Stimulated activated CD4-positive, alpha-beta T cell treated with anti-CD3 and anti-CD28 coated beads, Interleukin-4, amount 100 ng/mL, for 1 hour (primary cell): ENCODE measurements at regions not wholly inside any gene's neighbourhood (a gene's known extent, or its start where the extent isn't known, plus 50 kb on each side); places are given as distances from the start of the nearest gene placed in this dataset.

ENCODE experiments used
- DNase-seq: peaks from one replicate; pipeline ENCODE4 v3.0.0-alpha.2; 2020

GRCh38 chr5:167777746-167778145, 513.7 kb upstream of the WWC1 start:
- no peak for DNase-seq

- DNase-seq = no peak
These were observed 513.2 kb upstream of the WWC1 start for GRCh38 chr5:167778228-167778627.

GRCh38 chr5:167779644-167780043, 511.8 kb upstream of the WWC1 start:
- no peak for DNase-seq

GRCh38 chr5:167780177-167780576, 511.3 kb upstream of the WWC1 start:
- no peak for DNase-seq

DNA sequence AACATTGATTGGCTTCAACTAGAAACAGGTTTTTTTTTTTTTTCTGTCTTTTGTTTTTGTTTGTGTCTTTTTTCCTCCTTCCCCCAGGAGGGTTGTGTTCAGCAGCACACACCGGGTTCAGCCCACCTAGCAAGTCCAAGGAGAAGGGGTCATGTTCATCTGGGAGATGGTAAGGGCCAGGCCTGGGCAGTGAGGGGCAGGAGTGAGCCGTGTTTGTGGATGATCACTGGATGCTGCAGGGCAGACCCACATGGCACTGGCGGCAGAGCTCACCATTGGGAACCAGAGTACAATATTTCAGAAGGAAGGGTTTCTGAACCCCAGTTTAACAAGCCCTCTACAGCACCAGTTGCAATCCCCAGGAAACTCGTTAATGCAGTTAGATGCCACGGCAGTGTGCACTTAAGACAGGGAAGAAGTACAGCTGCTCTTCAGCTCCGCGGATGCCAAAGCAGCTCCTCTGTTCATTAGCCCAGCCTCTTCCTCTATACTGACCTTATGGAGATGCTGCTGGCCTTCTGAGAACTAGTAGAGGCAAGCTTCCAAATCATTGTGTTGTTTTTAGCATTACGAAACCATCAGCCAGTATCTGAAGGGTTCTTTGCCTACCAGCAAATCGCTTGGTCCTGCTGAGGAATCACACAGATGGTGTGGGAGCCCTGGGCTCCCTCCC, 508.2 kb upstream of the WWC1 start:
- DNase-seq = no peak

GRCh38 chr5:167785106-167785505, 506.3 kb upstream of the WWC1 start:
- no peak for DNase-seq

DNA sequence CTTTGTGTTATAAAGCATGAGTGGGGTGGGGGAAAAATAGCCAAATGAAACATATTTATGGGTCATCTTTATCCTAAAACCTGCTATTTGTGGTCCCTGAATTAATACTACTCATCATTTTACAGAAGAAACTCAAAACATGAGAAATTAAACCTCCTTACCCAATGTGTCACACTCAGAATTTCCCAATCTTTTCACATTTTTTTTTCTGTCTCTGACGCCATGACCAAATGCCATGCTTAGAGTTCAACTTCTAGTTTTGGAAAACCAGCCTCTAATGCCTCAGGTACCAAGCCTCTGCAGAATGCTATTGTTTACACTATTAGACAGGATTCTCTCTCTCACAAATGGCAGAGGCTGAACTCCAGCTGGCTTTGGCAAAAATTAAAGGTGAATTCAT, 505.5 kb upstream of the WWC1 start:
- no peak for DNase-seq

- no peak for DNase-seq
These were observed 504.4 kb upstream of the WWC1 start for GRCh38 chr5:167786871-167787578.

DNA sequence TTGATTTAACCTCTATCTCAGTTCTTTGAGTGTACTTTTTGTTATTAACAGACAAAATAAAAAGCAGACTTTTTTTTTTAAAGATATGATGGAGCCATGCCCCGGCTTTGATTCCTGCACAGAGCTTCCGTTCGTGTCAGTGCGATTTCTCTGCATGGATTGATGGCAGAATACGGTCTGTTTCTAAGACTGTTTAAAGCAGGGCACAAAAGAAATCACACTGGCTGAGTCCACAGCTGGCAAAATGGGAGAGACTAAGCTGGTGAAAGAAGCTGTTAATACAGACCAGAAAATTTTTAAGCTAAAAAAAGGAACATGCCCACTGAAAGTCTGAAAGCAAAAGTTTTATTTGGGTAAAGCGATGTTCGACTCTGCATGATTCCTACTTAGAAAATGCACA, 501.4 kb upstream of the WWC1 start:
- no peak for DNase-seq

DNA sequence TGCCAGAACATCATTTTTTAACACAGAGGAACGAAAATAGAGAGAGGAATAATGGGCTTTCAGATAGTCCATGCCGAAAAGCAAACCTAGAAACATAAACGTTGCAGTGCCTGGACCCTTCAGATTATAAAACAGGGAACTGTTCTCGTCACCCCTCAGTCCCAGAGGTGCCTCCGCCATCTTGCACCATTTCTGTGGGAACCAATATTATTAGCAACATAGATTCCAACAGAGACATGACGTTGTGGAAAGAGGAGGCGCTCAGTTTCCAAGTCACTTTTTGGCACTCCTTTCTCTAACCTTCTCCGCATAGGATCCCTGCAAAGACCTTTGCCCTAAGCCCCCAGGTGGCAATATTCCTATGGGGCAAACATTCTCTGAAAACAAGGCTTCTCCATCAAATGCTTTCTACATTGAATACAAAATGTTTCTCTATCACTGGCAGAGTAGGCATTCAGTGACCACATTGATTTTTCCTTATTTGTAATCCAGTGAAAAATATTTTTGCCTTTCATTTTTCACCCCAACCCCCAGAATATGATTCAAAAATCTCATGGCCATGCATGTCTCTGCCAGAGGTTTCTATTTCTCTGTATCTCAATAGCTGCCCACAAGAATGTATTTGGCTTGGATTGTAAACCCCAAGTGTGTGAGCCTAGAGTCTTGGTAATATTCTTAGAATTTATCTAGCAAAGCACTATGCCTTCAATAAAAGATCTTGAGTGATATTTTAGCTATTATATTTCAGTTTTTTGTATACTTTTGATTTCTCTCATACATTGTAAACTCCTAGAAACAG, 500.8 kb upstream of the WWC1 start:
- DNase-seq = no peak

DNA sequence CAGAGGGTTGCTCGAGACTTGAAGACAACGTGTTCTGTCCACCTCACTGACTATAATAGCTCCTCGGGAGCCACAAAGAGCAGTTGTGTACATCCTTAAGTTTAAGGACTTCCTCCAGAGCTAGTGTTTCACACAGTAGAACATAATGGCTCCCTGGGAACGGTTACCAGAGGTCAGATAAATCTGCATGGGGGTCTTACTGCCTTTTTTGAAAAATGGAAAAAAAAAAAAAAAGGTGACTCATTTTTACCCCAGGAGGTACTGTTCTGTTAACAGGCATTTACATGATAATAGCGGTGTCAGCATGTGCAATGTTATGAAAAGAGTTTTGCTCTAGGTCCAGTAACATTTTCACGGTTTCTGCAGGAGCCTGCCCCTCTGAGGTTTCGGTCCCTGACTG, 498.9 kb upstream of the WWC1 start:
- DNase-seq = no peak

- DNase-seq = no peak
These were observed 497.7 kb upstream of the WWC1 start for GRCh38 chr5:167793700-167794099.

DNA sequence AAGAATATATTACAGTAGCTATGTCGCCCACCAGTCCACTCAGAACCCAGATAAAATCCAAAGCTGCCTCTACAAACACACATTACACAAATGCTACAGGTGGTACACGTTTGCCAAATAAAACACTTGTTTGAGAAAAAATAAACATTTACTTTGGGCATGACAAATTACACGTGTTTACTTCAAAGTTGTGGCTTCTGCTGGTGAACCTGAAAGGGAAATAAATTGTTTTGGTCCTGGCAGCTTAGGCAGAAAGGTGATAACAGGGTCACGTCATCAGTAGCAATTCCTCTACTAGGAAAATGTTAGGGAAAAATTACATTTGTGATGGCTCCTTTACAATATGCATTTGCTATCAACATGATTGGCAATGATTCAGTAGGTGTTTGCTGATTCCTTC, 497.3 kb upstream of the WWC1 start:
- DNase-seq = no peak

- no peak for DNase-seq
These were observed 494.8 kb upstream of the WWC1 start for GRCh38 chr5:167796672-167797071.

DNA sequence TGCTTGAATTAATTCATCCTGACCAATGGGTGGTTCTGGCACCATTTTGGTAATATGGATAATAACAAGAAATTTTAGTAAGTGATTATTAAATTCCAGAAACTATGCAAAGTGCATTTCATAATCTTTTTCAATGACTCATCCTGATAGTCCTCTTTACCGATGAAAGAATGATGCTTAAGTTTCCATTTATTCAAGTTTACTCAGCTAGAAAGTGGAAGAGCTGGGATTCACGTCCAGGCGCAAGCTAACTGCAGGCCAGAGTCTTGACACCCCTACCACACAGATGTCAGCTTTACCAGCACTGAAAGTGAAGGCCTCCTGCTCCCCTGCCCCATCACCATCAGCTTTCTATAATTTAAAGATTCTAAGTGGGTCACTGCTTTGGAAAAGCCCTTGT, 493.5 kb upstream of the WWC1 start:
- DNase-seq = no peak

- DNase-seq = no peak
These were observed 493.0 kb upstream of the WWC1 start for GRCh38 chr5:167798448-167798847.

DNA sequence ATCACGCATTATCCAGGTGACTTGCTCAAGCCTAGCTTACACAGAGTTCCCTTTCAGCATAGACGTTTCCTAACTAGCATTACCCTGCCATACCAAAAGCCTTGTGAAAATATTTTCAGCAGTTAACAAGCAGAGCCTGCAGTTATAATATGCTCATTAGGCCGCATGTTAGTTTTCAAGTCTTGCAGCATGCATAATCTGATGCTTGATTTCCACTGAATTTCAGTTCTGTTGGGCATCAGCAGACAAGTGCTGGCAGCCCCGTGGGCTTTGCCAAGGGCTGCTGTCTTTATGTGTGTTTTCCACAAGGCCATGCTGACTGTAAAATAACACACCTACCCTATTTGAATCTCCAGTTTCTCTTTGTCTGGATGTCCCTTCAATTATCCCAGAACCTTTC, 491.0 kb upstream of the WWC1 start:
- DNase-seq = no peak

GRCh38 chr5:167801999-167802398, 489.4 kb upstream of the WWC1 start:
- no peak for DNase-seq

GRCh38 chr5:167802755-167803431, 488.6 kb upstream of the WWC1 start:
- no peak for DNase-seq

DNA sequence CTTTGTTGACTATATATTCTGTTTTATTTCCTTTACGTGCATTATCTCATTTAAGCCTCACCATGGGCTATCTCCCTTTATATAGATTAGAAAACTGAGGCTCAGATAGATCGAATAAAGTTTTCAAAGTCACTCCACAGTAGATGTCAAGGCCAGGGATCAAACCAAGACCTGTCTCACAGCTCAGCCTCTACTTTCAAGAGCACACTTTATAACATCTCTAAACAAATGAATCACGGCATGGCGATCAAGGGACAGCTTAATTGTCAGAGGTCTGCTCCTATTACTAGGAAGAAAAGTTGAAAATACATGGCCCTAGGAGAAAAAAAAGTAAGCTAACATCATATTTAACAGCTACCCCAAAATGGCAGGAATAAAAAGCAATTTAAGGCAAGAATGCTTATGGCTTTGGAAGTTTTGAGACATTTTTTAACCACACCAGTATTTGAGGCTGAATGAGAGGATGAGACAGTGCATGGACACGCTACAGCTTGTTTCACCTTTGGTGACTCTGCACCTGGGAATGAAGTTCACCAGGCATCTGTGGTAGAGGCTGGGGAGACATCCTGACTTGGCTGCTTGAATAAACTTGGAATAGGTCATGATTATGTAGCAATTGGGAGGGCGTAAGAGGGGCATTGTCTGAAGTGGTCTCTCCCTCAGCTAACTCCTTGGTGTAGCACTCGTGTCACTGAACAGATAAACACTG, 486.8 kb upstream of the WWC1 start:
- no peak for DNase-seq

DNA sequence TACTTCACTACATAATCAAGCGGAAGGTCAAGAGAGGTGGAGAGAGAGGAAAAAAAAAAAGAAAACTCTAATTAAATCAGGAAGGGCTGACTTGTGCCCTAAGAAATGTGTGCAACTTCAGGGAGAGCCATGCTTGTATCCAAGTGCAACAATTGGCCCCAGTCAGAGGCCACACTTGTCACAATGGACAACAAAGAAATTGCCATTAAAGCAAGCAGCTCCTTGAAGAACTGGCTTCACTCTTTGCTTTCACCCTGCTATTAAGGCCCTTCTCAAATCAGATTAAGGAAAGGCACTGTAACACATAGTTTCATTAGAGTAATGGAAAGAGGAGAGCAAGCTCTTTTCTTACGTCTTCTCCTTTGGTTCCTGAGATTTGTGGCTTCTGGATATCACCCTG, 480.9 kb upstream of the WWC1 start:
- no peak for DNase-seq

DNA sequence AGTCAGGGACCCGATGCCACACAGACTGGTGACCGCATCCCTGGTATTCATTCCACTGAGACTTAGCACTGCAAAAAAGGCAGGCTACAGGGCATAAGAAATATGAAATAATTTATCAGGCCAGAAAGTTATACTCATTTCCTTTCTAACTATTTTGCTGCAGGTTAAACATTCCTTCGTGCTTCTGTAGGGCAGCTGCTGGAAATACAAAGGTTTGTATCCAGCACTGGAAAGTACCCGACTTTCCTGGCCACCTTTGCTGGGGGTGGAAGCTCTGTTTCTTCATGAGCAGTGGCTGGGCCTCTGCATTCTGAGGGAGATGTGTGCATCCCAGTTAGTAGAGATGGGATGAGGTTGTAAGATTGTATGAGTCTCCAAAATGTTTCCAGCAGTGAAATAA, 478.6 kb upstream of the WWC1 start:
- no peak for DNase-seq

DNA sequence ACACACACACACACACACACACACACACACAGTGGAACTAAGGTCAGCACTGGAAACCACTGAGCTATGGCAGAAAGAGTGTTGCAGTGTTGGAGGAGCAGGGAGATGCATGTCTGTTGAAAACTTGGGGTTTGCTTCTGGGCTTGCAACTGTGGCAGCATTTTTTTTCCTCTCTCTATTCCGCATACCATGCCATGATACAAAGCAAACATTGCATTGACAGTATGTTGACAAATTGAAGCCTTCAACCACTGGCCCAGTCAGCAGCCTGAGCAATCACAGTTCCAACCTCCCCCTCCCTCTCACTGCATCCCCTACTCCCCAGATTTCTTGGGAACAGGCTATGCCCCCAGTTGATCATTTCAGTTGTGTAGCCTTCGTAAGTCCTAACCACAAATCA, 478.1 kb upstream of the WWC1 start:
- DNase-seq = no peak
